Germinal center (tissue), 1 donor: ENCODE measurements at regions not wholly inside any gene's neighbourhood (a gene's known extent, or its start where the extent isn't known, plus 50 kb on each side); places are given as distances from the start of the nearest gene placed in this dataset.

ENCODE experiments used
- DNase-seq: peaks from one replicate; pipeline ENCODE4 v3.0.0; 2012; ENCODE audit warnings: mixed read lengths, low spot score

- no peak for DNase-seq
Observed at GRCh38 chr3:22940285-22940684, 262.8 kb upstream of the UBE2E2 start.

DNA sequence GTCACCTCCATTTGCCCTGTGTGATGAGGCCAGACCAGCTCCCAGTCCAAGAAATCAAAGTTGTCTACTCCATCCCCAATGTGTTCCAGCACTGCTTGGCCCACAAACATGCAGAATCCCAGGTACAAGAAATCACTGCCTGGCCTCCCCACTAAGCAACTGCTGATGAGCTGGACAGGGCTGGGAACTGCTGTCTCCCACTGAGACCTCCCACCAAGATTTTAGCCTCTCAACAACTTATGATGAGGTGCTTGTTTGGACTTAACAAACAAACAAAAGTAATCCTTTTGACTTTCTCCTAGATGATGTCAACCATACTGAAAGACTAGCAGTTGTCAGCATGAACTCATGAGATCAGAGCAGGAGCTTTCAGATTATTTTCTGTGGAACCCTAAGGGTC is 260.1 kb upstream of the UBE2E2 start:
- DNase-seq: no peak

DNA sequence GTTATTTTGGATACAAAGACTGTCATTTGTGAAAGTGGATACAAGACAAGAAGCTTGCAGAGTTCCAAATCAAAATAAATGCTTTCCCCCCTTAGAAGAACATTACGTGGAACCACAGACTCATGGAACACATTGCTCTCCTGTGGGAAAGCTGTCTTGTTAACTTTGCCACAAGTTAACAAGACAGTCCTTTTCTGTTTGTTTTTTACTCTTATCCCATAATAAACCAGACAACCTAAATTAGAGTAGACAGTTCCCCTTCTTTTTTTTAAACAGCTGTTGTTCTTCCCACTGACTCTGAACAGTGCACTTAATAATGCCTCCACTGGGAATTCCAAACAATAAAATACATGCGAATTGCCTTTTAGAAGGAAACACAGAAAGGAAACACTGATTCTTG is 255.3 kb upstream of the UBE2E2 start:
- DNase-seq: no peak

DNA sequence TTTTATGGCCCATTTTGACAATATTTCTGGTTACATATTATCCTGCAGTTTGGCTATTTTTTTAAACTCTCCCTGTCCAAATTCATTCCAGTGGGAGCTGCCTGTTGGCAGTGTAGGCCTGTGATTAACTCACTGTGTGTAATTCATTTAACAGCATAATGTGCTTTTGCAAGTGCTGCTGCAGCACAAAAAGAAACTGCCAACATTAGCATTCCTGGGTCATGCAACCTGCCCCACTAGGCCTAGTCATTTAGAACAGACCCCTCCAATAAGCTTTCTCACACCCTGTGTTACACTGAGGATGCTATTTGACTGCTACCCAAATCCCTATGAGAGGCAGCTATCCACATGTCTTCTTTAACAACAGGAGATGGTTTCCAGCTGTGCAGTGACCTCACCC is 251.2 kb upstream of the UBE2E2 start:
- no peak for DNase-seq

DNA sequence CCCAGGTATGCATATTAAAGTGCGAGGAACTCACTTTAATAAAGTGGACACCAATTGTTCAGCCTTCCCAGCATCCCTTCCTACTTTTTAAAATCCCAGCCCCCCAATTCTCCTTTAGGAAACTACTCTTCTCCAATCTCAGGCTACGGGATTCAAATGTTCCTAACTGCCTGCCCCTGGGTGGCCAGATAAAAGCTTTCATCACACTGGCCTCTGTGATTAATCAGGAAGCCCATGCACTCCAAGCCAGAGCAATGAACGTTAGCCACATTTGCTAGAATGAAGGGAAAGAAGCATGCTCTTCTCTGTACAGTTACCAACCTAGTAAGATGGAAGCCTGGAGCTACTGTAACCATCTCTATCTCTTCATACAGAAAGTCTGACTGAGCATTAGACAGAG is 250.3 kb upstream of the UBE2E2 start:
- DNase-seq: no peak

DNA sequence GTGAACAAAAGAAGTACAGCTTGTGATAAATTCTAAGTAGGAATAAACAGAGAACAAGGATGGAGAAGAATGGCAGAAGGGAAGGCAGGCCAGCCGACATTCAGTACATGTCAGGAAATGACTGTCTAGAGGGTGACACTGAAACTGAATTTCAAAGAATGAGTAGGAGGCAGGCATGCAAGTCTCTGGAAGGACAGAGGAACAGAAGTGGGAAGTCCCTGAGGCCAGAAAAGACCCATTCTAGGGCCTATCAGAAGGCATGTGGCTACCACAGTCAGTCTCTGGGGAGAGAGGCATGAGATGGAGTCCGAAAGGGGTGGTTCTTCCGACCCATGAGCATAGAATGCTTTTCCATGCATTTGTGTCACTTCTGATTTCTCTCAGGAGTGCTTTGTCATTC is 243.5 kb upstream of the UBE2E2 start:
- no peak for DNase-seq

GRCh38 chr3:22960105-22960984 is 242.8 kb upstream of the UBE2E2 start:
- peak; percentile 33 for DNase-seq

- DNase-seq: no peak
Observed at GRCh38 chr3:22962244-22962643, 240.9 kb upstream of the UBE2E2 start.

GRCh38 chr3:22966349-22966748 is 236.8 kb upstream of the UBE2E2 start:
- no peak for DNase-seq

DNA sequence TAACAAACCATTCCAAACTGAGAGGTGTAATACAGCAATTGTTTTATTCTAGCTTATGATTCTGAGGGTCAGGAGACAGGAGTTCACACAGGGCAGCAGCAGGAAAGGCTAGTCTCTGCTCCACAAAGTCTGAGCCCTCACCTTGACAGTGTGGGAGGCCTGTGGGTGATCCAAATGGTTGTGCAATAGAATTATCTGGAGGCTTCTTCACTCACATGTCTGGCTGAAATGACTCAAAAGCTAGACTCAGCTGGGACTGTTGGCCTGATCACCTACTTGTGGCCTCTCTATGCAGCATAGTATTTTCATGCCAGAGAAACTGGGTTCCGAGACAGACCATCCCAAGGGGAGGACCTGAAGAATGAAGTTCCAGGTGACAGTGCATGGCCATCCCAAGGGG is 233.9 kb upstream of the UBE2E2 start:
- no peak for DNase-seq

- DNase-seq: no peak
Observed at GRCh38 chr3:22971497-22971896, 231.6 kb upstream of the UBE2E2 start.

DNA sequence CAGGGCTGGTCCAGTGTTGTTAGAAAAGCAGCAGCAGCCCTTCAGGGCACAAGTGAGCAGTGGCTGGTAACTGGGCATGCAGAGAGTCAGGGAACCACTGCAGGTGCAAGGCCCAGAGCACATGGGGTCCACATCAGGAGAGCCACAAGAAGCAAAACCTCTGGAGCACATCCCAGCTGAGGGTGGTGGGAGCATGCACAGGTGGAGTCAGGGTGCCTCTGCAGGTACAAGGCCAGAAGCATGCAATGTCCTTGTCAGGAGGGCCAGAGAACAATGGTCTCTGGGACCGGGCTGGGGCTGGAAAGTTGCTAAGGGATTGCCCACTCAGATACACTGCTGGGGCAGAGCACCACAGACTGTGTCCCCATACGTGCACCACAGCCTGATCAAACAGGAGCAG is 226.1 kb upstream of the UBE2E2 start:
- no peak for DNase-seq

- DNase-seq: no peak
Observed at GRCh38 chr3:22977650-22978289, 225.4 kb upstream of the UBE2E2 start.

DNA sequence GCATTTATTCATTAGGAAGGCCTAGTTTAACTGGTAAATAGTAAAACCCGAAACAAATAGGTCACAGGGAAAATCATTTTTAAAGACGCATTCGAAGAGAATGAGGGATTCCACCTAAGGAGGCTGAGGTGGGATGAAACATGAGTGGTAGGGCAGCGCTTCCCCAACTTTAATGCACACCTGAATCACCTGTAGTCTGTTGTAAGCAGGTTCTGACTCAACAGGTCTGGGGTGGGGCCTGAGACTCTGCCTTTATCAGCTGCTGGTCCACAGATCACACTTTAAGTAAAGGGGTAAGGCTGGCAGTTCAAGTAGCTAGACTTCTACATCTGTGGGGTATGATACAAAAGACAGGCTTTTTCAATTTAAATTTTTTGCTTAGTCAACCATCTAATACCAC is 223.5 kb upstream of the UBE2E2 start:
- no peak for DNase-seq

DNA sequence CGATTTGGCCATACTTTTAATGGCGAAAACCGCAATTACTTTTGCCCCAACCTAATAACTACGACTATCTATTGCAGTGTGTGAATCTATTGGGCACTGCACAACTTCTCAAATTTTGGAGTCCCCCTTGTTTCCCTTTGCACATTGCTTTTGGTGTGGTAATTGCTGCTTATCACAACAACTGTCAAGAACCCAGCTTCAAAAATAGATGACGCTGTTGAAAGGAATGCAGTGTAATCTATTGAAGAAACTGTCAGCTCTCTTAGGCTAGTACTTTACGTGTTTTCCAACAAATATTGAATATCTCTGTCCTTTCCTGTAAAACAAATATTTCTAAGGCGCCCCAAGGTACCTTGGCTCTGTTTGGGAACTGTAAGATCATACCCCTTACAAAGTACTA is 222.8 kb upstream of the UBE2E2 start:
- no peak for DNase-seq

DNA sequence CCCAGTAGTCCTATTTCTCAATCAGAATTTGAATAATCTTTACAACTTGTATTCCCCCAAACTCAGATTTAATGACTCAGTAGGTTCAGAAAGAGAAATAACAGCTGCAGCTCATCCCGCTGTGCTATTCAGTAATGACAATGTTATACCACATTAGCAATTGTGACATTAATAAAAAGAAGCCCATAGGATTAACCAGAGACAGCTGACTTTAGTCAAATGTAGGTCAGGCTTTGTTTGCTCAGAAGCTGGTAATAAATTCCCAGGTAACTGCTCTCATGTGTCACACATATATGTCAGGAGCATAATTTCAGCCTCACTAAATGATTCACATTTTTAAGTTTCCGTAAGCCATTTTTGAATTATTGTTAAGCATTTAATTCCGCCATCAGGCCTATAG is 222.0 kb upstream of the UBE2E2 start:
- no peak for DNase-seq

DNA sequence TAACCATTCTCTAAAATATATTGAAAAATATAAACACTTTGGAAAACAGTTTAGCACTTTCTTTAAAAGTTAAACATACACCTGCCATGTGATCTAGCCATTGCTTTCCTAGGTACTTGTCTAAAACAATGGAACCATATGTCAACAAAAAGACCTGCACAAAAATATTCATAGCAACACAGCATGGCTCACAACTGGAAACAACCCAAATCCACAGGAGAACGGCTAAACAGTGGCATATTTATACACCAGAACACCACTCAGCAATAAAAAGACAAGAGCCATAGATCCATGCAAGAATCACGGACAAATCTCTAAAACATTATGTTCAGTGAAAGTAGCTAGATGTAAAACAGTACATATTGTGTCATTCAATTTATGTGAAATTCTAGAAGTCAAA is 221.3 kb upstream of the UBE2E2 start:
- DNase-seq: no peak

DNA sequence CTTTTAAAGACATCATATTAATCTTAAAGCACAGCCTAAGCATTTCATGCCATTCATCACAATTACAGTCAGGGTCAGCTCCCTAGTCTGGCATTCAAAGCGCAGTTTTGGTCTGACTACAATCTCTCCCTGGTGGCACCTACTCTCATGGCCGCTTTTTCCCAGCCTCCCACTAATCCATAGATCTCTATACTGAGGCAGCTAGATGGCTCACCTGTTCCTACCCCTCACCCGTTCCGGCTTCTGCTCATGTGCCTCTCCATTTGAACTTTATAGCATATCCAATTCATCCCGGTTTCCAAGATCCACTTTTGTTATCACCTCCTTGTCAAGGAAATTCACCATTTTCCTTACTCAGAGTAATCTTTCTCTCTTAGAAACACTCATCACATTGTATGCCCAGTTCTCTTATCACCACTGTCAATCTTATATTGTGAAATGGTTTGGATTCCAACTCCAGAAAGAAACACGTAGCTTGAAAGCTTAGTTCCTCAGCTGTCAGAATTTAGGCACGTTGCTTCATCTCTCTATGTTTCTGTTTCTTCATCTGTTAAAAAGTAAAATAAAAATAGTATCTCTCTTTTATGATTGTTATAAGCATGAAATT is 220.0 kb upstream of the UBE2E2 start:
- no peak for DNase-seq

- no peak for DNase-seq
Observed at GRCh38 chr3:22986958-22987357, 216.2 kb upstream of the UBE2E2 start.

DNA sequence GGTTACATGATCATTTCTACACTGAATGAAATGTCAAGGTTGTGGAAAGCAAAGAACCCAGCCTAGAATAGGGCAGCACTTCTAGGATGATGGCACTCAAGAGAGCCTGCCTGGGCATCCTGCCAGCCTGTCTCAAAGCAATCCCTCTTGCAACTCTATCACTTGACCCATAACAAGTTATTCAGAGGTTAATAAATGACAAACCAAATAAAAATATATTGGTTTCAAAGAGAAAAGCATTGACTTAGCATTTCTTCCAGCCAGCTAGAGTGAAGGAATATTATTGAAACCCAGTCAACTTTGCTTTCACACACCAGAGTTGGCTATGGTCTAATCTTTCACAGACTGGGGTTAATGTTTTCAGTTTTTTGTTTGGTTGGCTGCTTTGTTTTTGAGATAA is 214.6 kb upstream of the UBE2E2 start:
- no peak for DNase-seq

GRCh38 chr3:22989716-22990115 is 213.4 kb upstream of the UBE2E2 start:
- no peak for DNase-seq

- DNase-seq: no peak
Observed at GRCh38 chr3:22990291-22991200, 212.6 kb upstream of the UBE2E2 start.
